Activated CD8-positive, alpha-beta memory T cell treated with anti-CD3 and anti-CD28 coated beads, Interleukin-2, amount 10 ng/mL, durations not matched to agents 7 days and 5 days (primary cell): ENCODE measurements at regions not wholly inside any gene's neighbourhood (a gene's known extent, or its start where the extent isn't known, plus 50 kb on each side); places are given as distances from the start of the nearest gene placed in this dataset.

Experiments used
- ATAC-seq: fragments of 150-1000 bp; cut with Tn5 transposase; one replicate; pipeline ENCODE4 v1.10.0; 2021; ENCODE audit warnings: moderate library complexity
- CTCF ChIA-PET: fragments of 350-600 bp; sonication (Branson Sonifier 250); formaldehyde crosslinking; loops from one replicate; lab custom pipeline; 2021; ENCODE audit warnings: antibody characterized with exemption; lab: Charles Lee
- DNase-seq: peaks from one replicate; pipeline ENCODE4 v3.0.0-alpha.2; 2020
- H3K27ac Mint-ChIP-seq: one replicate; pipeline ENCODE4 v1.8.0; 2021; ENCODE audit warnings: mild to moderate bottlenecking, mixed read lengths
- H3K27me3 Mint-ChIP-seq: one replicate; pipeline ENCODE4 v1.8.0; 2021; ENCODE audit warnings: mixed read lengths
- H3K36me3 Mint-ChIP-seq: one replicate; pipeline ENCODE4 v1.8.0; 2021; ENCODE audit warnings: mild to moderate bottlenecking, mixed read lengths
- H3K4me1 Mint-ChIP-seq: one replicate; pipeline ENCODE4 v1.8.0; 2021; ENCODE audit warnings: mixed read lengths
- H3K4me3 Mint-ChIP-seq: one replicate; pipeline ENCODE4 v1.8.0; 2021; ENCODE audit warnings: mild to moderate bottlenecking, moderate library complexity, mixed read lengths
- H3K9me3 Mint-ChIP-seq: one replicate; pipeline ENCODE4 v1.8.0; 2022; ENCODE audit warnings: low read depth, mixed read lengths

DNA sequence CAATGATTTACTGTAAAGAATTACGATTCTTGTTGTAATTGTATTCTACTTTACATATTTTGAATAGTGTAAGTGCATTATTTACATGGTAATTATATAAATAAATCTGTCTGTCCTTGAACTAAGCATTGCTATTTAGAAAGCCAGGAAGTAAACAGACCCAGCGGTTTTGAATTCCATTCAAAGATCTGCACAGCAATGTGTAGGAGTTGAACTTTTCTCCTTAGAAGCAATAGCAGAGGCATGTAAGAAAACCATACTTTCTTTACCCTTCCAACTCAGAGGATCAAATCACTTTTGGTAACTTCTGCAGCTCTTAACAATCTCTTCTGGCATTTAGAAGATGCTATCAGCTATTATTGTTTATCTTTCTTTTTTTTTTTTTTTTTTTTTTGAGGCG lies 109.2 kb upstream of the VRK2 start:
- no peak overlapping the region for H3K27ac Mint-ChIP-seq
- H3K36me3 Mint-ChIP-seq = peaks cover 2% of the 10 kb centered on the region
- peaks cover 18% of the 10 kb centered on the region for H3K9me3 Mint-ChIP-seq
- ATAC-seq = no peak
- no peak for DNase-seq
- CTCF ChIA-PET = no interaction called here
- no peaks in the 10 kb centered on the region for H3K27me3 Mint-ChIP-seq
- no peaks in the 10 kb centered on the region for H3K4me1 Mint-ChIP-seq
- H3K4me3 Mint-ChIP-seq = no peak overlapping the region

DNA sequence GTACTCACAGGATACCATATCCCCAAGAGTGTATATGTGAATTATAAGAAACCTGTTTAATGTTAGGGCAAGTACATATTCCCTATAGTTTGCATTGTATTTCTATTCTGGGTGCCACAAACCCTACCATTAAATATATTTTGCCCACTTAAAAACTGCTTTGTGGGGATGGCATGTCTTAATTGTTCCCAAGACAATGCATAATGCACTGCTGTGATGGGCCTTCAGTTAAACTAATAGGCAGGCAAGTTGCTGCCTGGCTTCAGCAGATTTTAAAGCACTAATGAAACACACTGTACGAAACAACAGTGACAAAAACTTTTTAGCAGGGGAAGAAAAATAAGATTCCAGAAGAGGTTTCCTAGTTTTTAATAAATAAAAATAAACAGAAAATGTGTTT lies 104.8 kb upstream of the VRK2 start:
- no peaks in the 10 kb centered on the region for H3K4me1 Mint-ChIP-seq

DNA sequence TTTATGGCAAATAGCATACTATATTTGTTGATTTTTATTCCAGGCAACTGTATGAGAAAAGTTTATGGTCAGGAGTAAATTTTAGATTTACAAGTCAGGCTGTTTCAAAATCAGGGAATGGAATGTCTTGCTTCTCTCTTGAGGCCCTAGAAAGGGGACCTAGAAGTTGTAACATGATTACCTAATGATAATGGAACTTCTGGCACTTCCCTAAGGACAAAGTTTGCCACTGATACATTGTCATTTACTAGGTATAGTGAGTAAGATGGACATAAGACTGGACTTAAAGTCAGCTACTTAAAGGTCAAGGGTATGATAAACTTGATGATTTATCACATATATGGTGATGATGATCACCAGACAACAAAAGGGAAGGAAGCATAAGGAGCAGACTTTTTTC lies 103.3 kb upstream of the VRK2 start:
- no peaks in the 10 kb centered on the region for H3K27me3 Mint-ChIP-seq
- no peak overlapping the region for H3K27ac Mint-ChIP-seq
- no peak for ATAC-seq
- CTCF ChIA-PET = no interaction called here
- no peaks in the 10 kb centered on the region for H3K4me1 Mint-ChIP-seq
- no peaks in the 10 kb centered on the region for H3K9me3 Mint-ChIP-seq
- H3K36me3 Mint-ChIP-seq = no peaks in the 10 kb centered on the region
- DNase-seq = no peak
- no peak overlapping the region for H3K4me3 Mint-ChIP-seq

More for the DNA sequence above, 104.8 kb upstream of the VRK2 start:
- Mint-ChIP-seq H3K4me3 (no peak overlapping the region), H3K36me3 (no peaks in the 10 kb centered on the region), H3K27me3 (no peaks in the 10 kb centered on the region), H3K9me3 (peaks cover under 1% of the 10 kb centered on the region), H3K27ac (no peak overlapping the region)
- ATAC-seq = no peak
- no peak for DNase-seq
- CTCF ChIA-PET = no interaction called here

DNA sequence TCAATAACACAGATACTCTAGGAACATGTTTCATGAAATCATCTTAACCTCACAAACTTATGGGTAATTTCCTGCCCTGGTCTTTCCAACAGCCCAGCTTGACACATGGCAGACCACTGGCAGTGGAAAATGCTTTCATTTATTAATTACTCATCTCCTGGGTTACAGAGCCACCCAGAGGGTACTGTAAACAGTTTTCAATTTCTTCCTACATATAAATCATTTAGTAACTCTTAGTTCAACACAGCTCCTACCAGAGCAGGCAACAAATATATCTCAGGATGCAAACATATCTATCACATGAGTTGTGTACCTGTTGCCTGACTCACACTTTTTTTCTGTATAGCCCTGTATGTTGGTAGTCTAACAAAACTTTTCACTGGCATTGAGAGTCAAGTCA lies 99.2 kb upstream of the VRK2 start:
- CTCF ChIA-PET = no interaction called here
- Mint-ChIP-seq H3K27ac (no peak overlapping the region), H3K4me3 (no peak overlapping the region), H3K9me3 (no peaks in the 10 kb centered on the region), H3K4me1 (no peaks in the 10 kb centered on the region), H3K36me3 (no peaks in the 10 kb centered on the region), H3K27me3 (peaks cover 1% of the 10 kb centered on the region)
- DNase-seq (no peak), ATAC-seq (no peak)

DNA sequence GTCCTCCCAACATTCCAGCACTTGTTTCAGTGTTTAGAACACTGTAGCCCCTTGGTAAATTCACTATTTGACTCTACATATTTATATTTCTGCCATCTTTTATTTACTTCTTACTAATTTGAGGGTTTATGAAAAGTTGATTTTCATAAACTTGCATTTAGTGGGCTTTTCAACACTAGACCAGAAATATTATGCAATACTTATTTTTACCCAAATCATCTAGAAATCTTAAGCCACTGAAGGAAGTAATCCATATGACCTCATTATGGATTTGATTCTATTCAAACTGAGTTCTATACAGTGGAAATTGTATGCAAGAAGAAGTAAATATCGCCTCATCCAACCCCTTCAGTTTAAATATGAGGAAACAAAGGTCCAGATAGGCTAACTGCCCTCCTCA lies 92.6 kb upstream of the VRK2 start:
- no peaks in the 10 kb centered on the region for H3K9me3 Mint-ChIP-seq
- H3K4me1 Mint-ChIP-seq = no peaks in the 10 kb centered on the region
- ATAC-seq (no peak), DNase-seq (no peak)
- no peak overlapping the region for H3K27ac Mint-ChIP-seq
- H3K27me3 Mint-ChIP-seq = peaks cover 4% of the 10 kb centered on the region
- CTCF ChIA-PET = no interaction called here
- H3K4me3 Mint-ChIP-seq = no peak overlapping the region
- no peaks in the 10 kb centered on the region for H3K36me3 Mint-ChIP-seq

DNA sequence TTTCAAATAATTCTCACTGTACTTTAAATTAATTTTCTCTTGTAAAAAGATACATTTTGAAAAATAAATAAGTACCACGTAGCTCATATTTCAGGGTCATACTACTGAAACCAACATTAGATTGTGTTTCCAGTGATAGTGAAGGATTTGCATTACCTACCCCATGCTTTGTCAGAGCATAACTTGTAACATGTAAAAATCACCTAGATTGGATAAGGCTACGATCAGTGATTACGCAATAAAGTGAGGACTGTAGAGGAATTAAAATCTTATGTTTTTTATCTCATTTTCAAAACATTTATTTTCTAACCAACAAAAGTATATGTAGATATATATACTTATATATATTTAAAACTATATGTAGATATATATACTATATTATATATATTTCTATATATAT lies 89.4 kb upstream of the VRK2 start:
- Mint-ChIP-seq H3K27me3 (peaks cover 4% of the 10 kb centered on the region), H3K27ac (no peak overlapping the region), H3K36me3 (no peaks in the 10 kb centered on the region), H3K4me3 (no peak overlapping the region), H3K4me1 (no peaks in the 10 kb centered on the region), H3K9me3 (no peaks in the 10 kb centered on the region)
- ATAC-seq = no peak
- CTCF ChIA-PET = no interaction called here
- no peak for DNase-seq

DNA sequence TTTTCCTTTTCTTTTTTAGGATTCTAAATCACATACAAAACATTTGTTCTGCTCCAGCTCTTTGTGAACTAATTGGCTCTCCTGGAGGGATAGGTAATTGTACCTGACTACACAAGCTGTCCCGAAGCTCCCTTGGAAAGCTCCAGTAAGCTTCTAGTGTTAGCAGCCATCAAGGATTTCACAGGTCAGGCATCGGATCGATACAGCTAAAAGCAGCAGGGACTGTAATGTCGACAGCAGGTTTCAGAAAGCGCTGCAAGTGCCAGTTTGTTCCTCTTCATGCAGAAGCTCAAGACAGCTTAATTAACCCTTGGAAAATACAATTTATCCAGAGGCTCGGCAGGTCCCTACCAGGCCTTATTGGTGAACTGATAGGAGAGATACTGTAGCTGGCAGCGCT lies 87.2 kb upstream of the VRK2 start:
- CTCF ChIA-PET = no interaction called here
- Mint-ChIP-seq H3K27ac (no peak overlapping the region), H3K36me3 (no peaks in the 10 kb centered on the region), H3K4me1 (no peaks in the 10 kb centered on the region), H3K9me3 (no peaks in the 10 kb centered on the region), H3K27me3 (no peaks in the 10 kb centered on the region), H3K4me3 (no peak overlapping the region)
- ATAC-seq (no peak), DNase-seq (no peak)

DNA sequence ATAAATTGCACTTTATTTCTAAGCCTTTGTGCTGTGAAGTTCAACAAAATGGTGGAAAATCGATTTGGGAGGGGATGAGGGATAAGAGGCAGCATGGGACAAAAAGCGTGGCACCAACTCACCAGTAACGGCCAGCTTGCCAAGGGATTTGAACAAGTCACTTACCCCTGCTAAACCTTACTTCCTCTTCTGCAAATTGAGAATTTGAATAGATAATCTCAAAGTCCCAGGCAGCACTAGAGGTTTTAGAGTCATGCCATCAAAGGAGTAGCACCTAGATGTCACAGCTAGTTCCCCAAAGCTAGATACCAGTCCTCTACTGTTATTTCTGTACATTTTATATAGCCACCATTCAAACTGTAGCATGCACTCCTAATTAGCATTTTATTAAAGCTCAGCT lies 83.7 kb upstream of the VRK2 start:
- no peaks in the 10 kb centered on the region for H3K4me1 Mint-ChIP-seq
- H3K36me3 Mint-ChIP-seq = no peaks in the 10 kb centered on the region
- CTCF ChIA-PET = no interaction called here
- DNase-seq = no peak
- no peak for ATAC-seq
- no peak overlapping the region for H3K4me3 Mint-ChIP-seq
- no peaks in the 10 kb centered on the region for H3K27me3 Mint-ChIP-seq
- H3K9me3 Mint-ChIP-seq = no peaks in the 10 kb centered on the region
- H3K27ac Mint-ChIP-seq = no peak overlapping the region

DNA sequence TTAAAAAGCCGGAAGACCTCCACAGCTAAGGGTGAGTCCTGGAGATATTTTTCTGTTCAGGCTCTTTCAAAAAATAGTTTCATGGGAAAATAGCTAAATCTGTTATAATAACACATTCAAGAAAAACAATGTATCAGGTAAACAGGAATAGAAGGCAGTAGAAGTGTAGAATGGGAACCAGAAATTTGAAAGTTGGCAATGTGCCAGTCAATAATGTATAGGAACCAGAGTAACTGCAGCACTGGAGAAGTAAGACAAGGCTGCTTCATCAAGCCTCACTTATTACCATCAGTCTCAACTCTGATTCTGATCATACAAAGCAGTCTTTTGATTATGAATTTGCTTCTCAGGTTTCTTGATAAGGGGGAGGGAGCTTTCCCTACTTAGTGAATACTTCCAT lies 81.4 kb upstream of the VRK2 start:
- Mint-ChIP-seq H3K36me3 (no peaks in the 10 kb centered on the region), H3K4me1 (no peaks in the 10 kb centered on the region), H3K4me3 (no peak overlapping the region), H3K27me3 (no peaks in the 10 kb centered on the region), H3K27ac (no peak overlapping the region), H3K9me3 (no peaks in the 10 kb centered on the region)
- no peak for DNase-seq
- CTCF ChIA-PET = no interaction called here
- ATAC-seq = no peak

DNA sequence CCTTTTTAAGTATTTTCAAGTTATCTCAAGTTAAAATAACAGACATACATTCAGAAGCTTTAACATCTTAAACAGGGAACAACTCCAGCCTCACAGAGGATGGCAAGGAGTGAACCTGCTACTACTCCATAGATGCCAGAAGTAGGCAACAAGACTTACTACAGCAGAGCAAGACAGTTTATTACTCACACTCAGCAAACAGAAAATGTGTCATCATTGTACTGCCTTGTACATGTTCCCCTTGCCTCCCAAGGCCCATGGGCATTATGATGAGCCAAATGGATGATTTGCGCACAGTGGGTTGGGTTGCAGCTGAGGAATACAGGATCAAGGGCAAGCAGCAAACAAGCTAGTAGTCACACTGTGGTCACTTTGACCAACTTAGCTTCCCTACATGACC lies 80.6 kb upstream of the VRK2 start:
- no peaks in the 10 kb centered on the region for H3K27me3 Mint-ChIP-seq
- H3K9me3 Mint-ChIP-seq = no peaks in the 10 kb centered on the region
- DNase-seq (no peak), ATAC-seq (no peak)
- no peak overlapping the region for H3K4me3 Mint-ChIP-seq
- H3K36me3 Mint-ChIP-seq = no peaks in the 10 kb centered on the region
- no peak overlapping the region for H3K27ac Mint-ChIP-seq
- CTCF ChIA-PET = no interaction called here
- no peaks in the 10 kb centered on the region for H3K4me1 Mint-ChIP-seq

DNA sequence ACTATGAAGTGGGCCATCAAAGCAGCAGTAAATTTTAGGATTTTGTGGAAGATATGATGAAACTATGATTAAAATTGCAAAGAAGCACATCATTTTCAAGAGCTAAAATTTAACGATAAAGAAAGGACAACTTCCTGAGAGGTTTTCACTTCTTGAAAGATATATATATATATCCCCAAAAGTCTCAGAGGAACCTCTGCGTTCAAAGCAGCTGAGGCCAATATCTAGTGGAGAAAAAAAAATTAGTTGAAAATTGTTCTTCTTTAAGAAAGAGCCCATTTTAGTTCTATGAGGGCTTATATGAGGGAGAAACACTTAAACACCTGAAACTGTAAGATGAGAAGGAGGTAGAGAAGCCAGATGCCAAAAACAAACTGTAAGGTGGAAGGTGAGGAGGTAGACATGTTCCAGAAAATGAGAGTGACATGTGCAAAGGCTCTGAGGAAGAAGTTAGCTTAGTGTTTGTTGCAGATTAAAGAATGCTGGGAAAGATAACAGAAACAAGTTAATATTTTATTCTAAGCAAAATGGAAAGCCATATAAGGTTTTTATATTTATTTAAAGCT lies 72.9 kb upstream of the VRK2 start:
- no peak overlapping the region for H3K4me3 Mint-ChIP-seq
- H3K27ac Mint-ChIP-seq = no peak overlapping the region
- no peak for DNase-seq
- no peaks in the 10 kb centered on the region for H3K27me3 Mint-ChIP-seq
- no peaks in the 10 kb centered on the region for H3K36me3 Mint-ChIP-seq
- no peaks in the 10 kb centered on the region for H3K9me3 Mint-ChIP-seq
- CTCF ChIA-PET = no interaction called here
- H3K4me1 Mint-ChIP-seq = no peaks in the 10 kb centered on the region
- no peak for ATAC-seq

DNA sequence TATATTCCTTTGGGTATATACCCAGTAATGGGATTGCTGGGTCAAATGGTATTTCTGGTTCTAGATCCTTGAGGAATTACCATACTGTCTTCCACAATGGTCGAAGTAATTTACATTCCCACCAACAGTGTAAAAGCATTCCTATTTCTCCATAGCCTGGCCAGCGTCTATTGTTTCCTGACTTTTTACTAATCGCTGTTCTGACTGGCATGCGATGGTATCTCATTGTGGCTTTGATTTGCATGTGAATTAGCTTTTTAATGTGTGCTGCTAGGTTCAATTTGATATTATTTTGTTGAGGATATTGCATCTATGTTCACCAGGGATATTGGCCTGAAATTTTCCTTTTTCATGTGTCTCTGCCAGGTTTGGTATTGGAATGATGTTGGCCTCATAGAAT lies 67.4 kb upstream of the VRK2 start:
- Mint-ChIP-seq H3K27ac (no peak overlapping the region), H3K4me1 (no peaks in the 10 kb centered on the region), H3K4me3 (no peak overlapping the region), H3K27me3 (no peaks in the 10 kb centered on the region), H3K9me3 (no peaks in the 10 kb centered on the region), H3K36me3 (peaks cover 2% of the 10 kb centered on the region)
- CTCF ChIA-PET = no interaction called here
- no peak for ATAC-seq
- no peak for DNase-seq

DNA sequence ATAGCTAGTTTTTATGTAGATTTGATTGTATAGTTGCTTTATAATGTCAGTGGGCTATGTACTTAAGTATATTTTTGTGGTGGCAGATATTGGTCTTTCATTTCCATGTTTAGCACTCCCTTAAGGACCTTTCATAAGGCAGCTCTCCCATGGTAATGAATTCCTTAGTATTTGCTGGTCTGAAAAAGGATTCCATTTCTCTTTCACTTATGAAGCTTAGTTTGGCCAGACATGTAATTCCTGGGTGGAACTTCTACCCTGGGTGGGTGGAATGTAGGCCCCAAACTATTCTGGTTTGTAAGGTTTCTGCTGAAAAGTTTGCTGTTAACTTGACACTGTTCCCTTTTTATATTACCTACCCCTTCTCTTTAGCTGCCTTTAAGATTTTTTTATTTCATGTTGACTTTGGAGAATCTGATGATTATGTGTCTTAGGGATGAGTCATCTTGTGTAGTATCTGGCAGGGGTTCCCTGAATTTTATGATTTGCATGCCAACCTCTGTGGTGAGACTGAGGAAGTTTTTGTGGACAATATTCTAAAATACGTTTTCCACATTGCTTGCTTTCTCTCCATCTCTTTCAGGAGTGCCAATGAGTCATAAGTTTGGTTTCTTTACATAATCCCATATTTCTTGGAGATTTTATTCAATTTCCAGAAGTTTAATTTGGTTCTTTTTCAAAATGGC lies 65.4 kb upstream of the VRK2 start:
- H3K27me3 Mint-ChIP-seq = no peaks in the 10 kb centered on the region
- no peak for ATAC-seq

DNA sequence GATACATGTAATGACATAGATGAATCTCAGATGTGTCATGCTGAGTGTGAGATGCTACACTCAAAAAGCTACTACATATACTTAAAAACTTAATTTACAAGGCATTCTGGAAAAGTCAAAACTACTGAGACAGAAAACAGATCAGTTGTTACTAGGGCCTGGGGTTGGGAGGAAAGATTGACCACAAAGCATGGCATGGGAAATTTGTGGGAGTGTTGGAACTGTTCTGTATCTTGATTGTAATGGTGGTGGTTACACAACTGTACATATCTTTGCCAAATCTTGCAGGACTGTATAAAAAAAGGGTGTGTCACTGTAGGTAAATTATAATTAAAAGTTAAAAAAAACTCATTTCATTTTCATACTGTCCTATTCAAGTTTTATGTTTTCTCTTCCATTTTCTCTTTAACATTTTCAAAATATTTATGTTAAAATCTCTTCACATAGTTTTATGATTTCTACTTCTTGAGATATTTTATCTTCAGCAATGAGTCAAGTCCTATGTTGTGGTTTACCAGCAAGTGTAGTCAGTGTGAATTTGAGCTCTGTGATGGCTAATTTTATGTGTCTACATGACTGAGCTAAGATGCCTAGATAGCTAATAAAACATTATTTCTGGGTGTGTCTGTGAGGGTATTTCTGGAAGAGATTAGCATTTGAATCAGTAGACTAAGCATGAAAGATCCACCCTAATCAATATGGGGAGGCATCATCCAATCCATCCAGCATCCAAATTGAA lies 58.6 kb upstream of the VRK2 start:
- Mint-ChIP-seq H3K27me3 (no peaks in the 10 kb centered on the region), H3K9me3 (no peaks in the 10 kb centered on the region), H3K27ac (no peak overlapping the region), H3K4me1 (no peaks in the 10 kb centered on the region), H3K36me3 (peaks cover under 1% of the 10 kb centered on the region), H3K4me3 (no peak overlapping the region)
- no peak for DNase-seq
- CTCF ChIA-PET = no interaction called here
- no peak for ATAC-seq

More for the DNA sequence above, 65.4 kb upstream of the VRK2 start:
- DNase-seq = no peak
- H3K27ac Mint-ChIP-seq = no peak overlapping the region
- CTCF ChIA-PET = no interaction called here
- H3K36me3 Mint-ChIP-seq = peaks cover 2% of the 10 kb centered on the region
- H3K4me1 Mint-ChIP-seq = no peaks in the 10 kb centered on the region
- H3K9me3 Mint-ChIP-seq = no peaks in the 10 kb centered on the region
- H3K4me3 Mint-ChIP-seq = no peak overlapping the region
